COR-L47 (cell line): ENCODE measurements at regions not wholly inside any gene's neighbourhood (a gene's known extent, or its start where the extent isn't known, plus 50 kb on each side); places are given as distances from the start of the nearest gene placed in this dataset.
"Not testable (repeated sequence)": the region's sequence is repeated elsewhere in the genome, so short reads cannot be mapped to it uniquely, and the experiment has no call there.

Experiments used
- DNase-seq: peaks from one replicate; lab custom pipeline; 2025; lab: John Stamatoyannopoulos, UW

- DNase-seq, result no peak
Measured at GRCh38 chr2:195168369-195168768, 488.7 kb upstream of the SLC39A10 start.

DNA sequence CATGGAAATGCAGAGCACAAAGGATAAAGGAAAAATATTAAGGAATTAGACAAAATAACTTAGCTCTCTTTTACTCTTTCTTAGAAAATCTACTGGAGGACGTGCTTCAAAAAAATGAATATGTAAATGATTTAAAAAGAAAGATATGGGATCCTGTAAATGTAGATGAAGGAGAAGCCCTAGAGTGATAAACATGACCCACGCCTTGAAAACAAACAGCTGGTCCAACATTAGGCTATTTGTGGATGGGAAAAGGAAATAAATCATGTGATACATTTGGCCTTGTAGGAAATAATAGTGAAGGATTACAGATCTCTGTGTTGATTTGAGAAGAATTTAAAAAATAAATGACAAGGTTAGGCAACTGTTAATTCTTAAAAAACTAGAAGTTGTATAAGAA is 492.1 kb upstream of the SLC39A10 start:
- no peak for DNase-seq

DNA sequence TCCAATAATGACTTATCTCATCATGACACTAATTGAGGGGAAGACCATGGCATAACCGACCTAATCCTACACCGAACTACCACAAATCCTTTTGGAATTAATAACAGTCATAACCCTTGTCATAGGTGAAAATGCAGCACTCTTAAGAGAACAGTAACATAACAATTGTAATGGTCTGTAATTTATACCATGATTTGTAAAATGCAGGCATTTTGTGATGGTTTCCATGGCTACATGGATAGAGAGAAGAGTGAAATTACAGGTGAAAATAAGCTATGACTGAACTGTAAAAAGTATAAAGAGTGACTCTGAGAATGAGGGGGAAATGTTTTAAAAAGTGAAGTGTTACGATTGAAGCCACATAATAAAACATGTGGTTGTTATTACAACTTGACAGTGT is 494.1 kb upstream of the SLC39A10 start:
- DNase-seq, result no peak

- DNase-seq, result no peak
Measured at GRCh38 chr2:195162194-195162593, 494.8 kb upstream of the SLC39A10 start.

DNA sequence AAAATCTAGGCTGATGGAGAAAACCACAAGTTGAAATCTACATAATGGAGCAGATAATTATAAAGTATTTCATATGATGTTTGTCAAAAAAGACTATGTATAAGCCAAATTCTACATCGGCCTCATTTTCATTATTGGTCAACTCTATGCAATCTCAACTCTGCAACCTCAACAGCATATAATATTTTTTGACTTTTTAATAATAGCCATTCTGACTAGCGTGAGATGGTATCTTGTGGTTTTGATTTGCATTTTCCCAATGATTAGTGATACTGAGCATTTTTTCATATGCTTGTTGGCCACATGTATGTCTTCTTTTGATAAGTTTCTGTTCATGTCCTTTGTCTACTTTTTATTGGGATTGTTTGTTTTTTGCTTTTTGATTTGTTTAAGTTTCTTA is 496.1 kb upstream of the SLC39A10 start:
- no peak for DNase-seq

- no peak for DNase-seq
Measured at GRCh38 chr2:195151711-195152110, 505.3 kb upstream of the SLC39A10 start.

DNA sequence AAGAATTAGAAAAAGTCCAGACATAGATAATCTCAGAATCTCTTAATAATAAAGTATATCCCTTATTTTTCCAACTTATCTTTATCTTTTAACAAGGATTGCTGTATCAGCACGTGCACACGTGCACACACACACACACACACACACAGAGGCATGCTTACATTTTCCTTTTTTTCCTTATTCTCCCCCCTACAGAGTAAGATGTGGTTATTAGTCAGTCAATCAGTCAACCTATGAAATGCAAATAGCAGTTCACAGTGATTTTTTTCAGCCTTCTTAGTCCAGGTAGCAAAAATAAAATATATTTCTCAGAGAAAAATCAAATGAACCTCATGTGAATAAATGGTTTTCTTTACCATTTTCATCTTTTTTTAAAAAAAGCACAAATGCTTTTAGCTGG is 506.2 kb upstream of the SLC39A10 start:
- no peak for DNase-seq

DNA sequence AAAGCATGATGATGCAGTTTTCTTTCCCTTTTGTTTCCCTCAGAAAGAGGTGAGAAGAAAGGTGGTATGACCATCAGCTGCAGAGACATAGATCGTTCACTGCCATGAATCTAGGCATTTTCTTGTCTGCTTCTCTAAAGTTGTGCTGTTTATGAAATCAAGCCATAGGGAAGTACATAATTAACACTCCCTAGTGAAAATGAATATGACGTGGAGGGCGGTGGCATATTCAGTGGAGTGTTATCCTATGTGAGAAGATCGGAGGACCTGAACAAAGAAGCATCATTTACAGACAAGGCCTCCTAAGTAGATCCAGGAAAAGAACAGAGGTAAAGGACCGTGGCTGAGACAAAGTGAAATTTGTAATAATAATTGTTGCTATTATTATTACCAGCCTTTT is 509.0 kb upstream of the SLC39A10 start:
- no peak for DNase-seq

DNA sequence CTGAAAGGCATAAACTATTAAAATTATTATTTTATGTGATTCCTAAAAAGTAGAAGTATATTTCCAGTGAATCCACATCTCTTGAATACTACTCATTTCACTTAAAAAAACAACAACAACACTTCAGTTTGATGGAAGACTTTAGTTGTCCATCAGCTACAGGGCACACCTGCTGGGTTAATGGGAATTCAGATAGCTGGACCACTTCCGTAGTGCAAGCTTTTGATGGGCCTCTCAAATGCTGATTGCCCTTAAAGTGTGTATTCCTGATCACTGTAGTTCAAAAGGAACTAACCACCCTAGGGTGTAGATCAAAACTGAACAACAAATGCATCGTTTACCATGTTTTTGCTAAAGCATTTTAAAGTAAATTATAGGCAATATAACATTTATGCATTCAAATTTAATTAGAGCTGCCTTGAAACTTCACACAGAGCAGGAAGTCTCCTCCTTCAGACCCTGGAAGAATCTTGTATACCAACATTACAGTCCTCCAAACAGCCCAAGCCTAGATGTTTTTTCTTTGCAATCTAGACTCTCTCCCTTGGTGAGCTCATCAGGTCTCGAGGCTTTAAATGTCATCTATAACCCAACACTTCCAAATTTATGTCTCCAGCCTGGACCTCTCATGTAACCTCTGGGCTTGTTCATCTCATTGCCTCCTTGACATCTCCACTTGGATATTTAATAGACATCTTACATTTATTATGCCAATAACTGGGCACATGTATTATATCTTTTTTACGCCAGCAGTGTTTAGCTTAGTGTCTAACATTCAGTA is 510.1 kb upstream of the SLC39A10 start:
- DNase-seq, result no peak

- no peak for DNase-seq
Measured at GRCh38 chr2:195138435-195138834, 518.6 kb upstream of the SLC39A10 start.

GRCh38 chr2:195125889-195126288 is 531.1 kb upstream of the SLC39A10 start:
- DNase-seq, result not testable (repeated sequence)

DNA sequence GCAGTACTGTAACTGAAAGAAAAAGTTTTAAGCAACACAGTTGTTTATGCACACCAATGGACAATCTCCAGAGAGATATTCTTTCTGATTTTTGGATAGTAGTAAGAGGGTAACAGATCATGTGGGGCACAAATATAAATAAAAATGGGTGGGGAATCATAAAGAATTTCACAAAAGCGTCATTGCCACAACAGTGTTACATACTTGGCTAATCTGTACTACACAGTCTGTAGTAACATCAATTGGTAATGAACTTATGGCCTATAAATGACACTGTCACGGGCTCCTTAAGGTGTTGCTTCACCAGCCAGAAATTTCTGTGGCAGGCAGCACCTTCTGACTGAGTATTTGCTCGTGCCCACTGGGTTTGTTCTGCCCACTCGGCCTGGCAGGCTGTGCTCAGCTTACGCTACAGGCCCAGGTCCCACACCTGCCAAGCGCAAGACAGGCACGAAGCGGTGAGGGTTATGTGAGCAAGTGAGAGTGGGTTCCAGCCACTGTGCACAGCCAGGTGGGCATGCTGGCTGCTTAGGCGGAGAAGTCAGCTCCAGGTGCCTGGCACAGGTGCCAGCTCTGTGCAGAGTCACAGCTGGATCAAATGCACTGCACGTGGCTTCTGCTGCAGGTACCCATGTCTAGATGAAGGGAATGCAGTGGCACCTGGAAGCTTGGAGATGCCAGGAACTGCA is 532.5 kb upstream of the SLC39A10 start:
- no peak for DNase-seq

GRCh38 chr2:195122653-195123052 is 534.4 kb upstream of the SLC39A10 start:
- DNase-seq, result no peak

- DNase-seq, result no peak
Measured at GRCh38 chr2:195121341-195121740, 535.7 kb upstream of the SLC39A10 start.

GRCh38 chr2:195119231-195119630 is 537.8 kb upstream of the SLC39A10 start:
- DNase-seq, result no peak

- DNase-seq, result no peak
Measured at GRCh38 chr2:195118276-195118675, 538.8 kb upstream of the SLC39A10 start.

DNA sequence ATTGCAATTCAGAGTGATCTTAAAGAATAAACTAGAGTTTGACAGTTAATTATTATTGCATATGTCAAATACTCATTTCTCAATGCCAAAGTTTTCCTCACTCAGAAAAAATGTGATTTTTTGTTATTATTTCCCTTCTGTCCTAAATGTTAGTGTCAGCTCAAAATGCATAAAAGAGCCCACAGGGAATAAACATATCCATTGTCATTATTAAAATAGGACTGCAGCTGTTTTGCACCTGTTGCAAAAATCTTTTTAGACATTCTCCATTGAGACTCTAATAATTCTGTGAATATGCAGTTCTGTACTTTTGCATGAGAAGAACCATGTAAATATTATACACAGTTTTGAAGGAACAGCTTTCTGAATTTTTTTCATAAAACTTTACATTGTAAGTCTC is 540.0 kb upstream of the SLC39A10 start:
- no peak for DNase-seq

- no peak for DNase-seq
Measured at GRCh38 chr2:195115738-195116137, 541.3 kb upstream of the SLC39A10 start.

DNA sequence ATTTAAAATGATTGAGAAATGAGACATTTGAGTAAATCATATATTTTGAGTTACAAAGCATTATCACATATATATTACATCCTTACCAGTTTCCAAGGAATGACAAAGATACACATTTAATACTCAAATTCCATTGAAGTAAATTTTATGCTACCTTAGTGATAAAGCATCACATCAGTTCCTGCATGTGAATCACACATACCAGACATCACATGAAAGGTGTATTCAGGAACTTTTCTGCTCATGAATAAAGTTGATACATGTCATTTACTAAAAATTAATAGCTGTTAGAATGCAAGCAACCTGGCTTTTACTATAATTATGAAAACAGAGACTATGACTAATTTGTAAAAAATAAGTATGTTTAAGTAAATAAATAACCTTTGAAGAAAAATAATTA is 548.8 kb upstream of the SLC39A10 start:
- no peak for DNase-seq

DNA sequence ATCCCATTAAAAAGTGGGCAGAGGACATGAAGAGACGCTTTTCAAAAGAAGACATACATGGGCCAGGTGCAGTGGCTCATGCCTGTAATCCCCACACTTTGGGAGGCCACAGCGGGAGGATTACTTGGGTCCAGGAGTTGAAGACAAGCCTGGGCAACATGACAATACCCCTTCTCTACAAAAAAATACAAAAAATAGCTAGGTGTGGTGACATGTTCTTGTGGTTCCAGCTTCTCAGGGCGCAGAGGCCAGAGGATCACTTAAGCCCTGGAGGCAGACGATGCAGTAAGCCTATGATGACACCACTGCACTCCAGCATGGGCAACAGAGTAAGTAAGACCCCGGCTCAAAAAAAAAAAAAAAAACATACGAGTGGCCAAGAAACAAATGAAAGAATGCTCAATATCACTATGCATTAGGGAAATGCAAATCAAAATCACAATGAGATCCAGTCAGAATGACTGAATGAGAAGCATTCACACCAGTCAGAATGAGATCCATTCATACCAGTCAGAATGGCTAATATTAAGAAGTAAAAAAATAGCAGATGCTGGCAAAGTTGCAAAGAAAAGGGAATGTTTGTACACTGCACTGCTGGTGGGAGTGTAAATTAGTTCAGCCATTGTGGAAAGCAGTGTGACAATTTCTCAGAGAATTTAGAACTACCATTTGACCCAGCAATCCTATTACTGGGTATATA is 550.2 kb upstream of the SLC39A10 start:
- DNase-seq, result no peak

GRCh38 chr2:195105581-195105980 is 551.4 kb upstream of the SLC39A10 start:
- DNase-seq, result no peak

GRCh38 chr2:195094330-195094729 is 562.7 kb upstream of the SLC39A10 start:
- DNase-seq, result no peak

- DNase-seq, result no peak
Measured at GRCh38 chr2:195092341-195092740, 564.7 kb upstream of the SLC39A10 start.
